Astrocyte (in vitro differentiated cells and primary cell): ENCODE measurements at regions not wholly inside any gene's neighbourhood (a gene's known extent, or its start where the extent isn't known, plus 50 kb on each side); places are given as distances from the start of the nearest gene placed in this dataset.
"Not testable (repeated sequence)": the region's sequence is repeated elsewhere in the genome, so short reads cannot be mapped to it uniquely, and the experiment has no call there.

Experiments used
- DNase-seq: peaks from one replicate; pipeline ENCODE4 v3.0.0-alpha.2; 2010; ENCODE audit warnings: low read depth
- FAIRE-seq: peaks from 2 replicates; lab custom pipeline; 2011; peaks lifted over from hg19 to GRCh38; lab: Jason Lieb, UNC
- H2AFZ ChIP-seq: 2 replicates; pipeline ENCODE4 v1.6.0; 2012; ENCODE audit warnings: low read depth, low read length, inconsistent platforms
- H3K27ac ChIP-seq: 2 replicates; pipeline ENCODE4 v1.5.1; 2011; ENCODE audit warnings: low read depth, low read length, inconsistent platforms
- H3K27me3 ChIP-seq: 2 replicates; pipeline ENCODE4 v1.6.0; 2011; ENCODE audit warnings: low read length, inconsistent platforms; ENCODE audit not compliant: insufficient read depth
- H3K36me3 ChIP-seq: 2 replicates; pipeline ENCODE4 v1.5.1; 2011; ENCODE audit warnings: low read length, inconsistent platforms; ENCODE audit not compliant: insufficient read depth
- H3K4me1 ChIP-seq: 2 replicates; pipeline ENCODE4 v1.5.1; 2011; ENCODE audit warnings: low read length, inconsistent platforms; ENCODE audit not compliant: insufficient read depth
- H3K4me2 ChIP-seq: 2 replicates; pipeline ENCODE4 v1.6.0; 2012; ENCODE audit warnings: low read length, inconsistent platforms
- H3K4me3 ChIP-seq: 2 replicates; pipeline ENCODE4 v1.5.1; 2011; ENCODE audit warnings: low read depth, mild to moderate bottlenecking, low read length, inconsistent platforms; ENCODE audit not compliant: insufficient read depth
- H3K79me2 ChIP-seq: 2 replicates; pipeline ENCODE4 v1.6.0; 2012; ENCODE audit warnings: mild to moderate bottlenecking, low read length, inconsistent platforms; ENCODE audit not compliant: insufficient read depth
- H3K9ac ChIP-seq: 2 replicates; pipeline ENCODE4 v1.6.0; 2012; ENCODE audit warnings: mild to moderate bottlenecking, low read length, inconsistent platforms
- H3K9me3 ChIP-seq: 2 replicates; pipeline ENCODE4 v1.5.1; 2012; ENCODE audit warnings: low read depth, mild to moderate bottlenecking, low read length, inconsistent platforms; ENCODE audit not compliant: insufficient read depth
- H4K20me1 ChIP-seq: 2 replicates; pipeline ENCODE4 v1.6.0; 2012; ENCODE audit warnings: low read length, inconsistent platforms; ENCODE audit not compliant: insufficient read depth
- H3K27ac Mint-ChIP-seq: one replicate; pipeline ENCODE4 v1.8.0; 2021; ENCODE audit warnings: mild to moderate bottlenecking, mixed read lengths; ENCODE audit not compliant: unreplicated experiment
- H3K27me3 Mint-ChIP-seq: one replicate; pipeline ENCODE4 v1.8.0; 2021; ENCODE audit warnings: low read depth, mixed read lengths; ENCODE audit not compliant: unreplicated experiment
- H3K36me3 Mint-ChIP-seq: one replicate; pipeline ENCODE4 v1.8.0; 2021; ENCODE audit warnings: low read depth, mixed read lengths; ENCODE audit not compliant: unreplicated experiment
- H3K4me1 Mint-ChIP-seq: one replicate; pipeline ENCODE4 v1.8.0; 2021; ENCODE audit warnings: low read depth, mixed read lengths; ENCODE audit not compliant: unreplicated experiment
- H3K4me3 Mint-ChIP-seq: one replicate; pipeline ENCODE4 v1.8.0; 2021; ENCODE audit warnings: mild to moderate bottlenecking, moderate library complexity, mixed read lengths; ENCODE audit not compliant: unreplicated experiment
- H3K9me3 Mint-ChIP-seq: one replicate; pipeline ENCODE4 v1.8.0; 2021; ENCODE audit warnings: mild to moderate bottlenecking, mixed read lengths; ENCODE audit not compliant: unreplicated experiment
- EZH2 ChIP-seq: IDR thresholded peaks from 2 replicates; pipeline ENCODE4 v1.6.1; 2012; ENCODE audit warnings: mild to moderate bottlenecking, low read length, inconsistent platforms; ENCODE audit not compliant: insufficient read depth
- TF ChIP-seq, protein P1 (sequence below): IDR thresholded peaks from 2 replicates; pipeline ENCODE4 v1.5.1; 2011; ENCODE audit warnings: low read depth, mild to moderate bottlenecking, inconsistent platforms, low read length, moderate library complexity; ENCODE audit not compliant: insufficient read depth

DNA sequence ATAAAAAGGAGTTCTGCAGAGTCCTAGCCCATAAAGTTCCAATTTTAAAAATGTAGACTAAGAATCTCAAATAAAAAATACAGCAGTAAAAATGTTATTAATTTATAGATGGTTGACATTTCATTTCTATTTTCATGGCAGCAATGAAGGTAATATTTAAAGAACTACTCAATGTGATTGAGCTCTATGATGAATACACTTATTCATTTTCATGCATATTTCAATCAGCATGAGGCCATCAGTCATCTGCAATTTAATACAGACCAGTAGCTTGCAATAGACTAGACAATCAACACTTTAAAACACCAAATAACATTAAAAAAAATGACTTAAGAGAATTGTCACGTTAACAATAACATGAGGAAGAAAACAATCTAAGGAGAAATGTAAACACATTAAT is 1295.8 kb upstream of the ALCAM start:
- no peaks in the 10 kb centered on the region for H3K27me3 Mint-ChIP-seq
- Histone ChIP-seq H3K4me3 (no peak overlapping the region), H3K9me3 (no peaks in the 10 kb centered on the region), H3K4me2 (no peak overlapping the region), H4K20me1 (no peaks in the 10 kb centered on the region), H3K36me3 (no peaks in the 10 kb centered on the region), H3K27me3 (no peaks in the 10 kb centered on the region), H3K4me1 (no peaks in the 10 kb centered on the region), H3K9ac (no peak overlapping the region), H3K79me2 (no peaks in the 10 kb centered on the region), H3K27ac (no peak overlapping the region), H2AFZ (no peak overlapping the region)
- no peak overlapping the region for H3K4me3 Mint-ChIP-seq
- TF ChIP-seq EZH2: no peak
- TF ChIP-seq, protein P1, sequence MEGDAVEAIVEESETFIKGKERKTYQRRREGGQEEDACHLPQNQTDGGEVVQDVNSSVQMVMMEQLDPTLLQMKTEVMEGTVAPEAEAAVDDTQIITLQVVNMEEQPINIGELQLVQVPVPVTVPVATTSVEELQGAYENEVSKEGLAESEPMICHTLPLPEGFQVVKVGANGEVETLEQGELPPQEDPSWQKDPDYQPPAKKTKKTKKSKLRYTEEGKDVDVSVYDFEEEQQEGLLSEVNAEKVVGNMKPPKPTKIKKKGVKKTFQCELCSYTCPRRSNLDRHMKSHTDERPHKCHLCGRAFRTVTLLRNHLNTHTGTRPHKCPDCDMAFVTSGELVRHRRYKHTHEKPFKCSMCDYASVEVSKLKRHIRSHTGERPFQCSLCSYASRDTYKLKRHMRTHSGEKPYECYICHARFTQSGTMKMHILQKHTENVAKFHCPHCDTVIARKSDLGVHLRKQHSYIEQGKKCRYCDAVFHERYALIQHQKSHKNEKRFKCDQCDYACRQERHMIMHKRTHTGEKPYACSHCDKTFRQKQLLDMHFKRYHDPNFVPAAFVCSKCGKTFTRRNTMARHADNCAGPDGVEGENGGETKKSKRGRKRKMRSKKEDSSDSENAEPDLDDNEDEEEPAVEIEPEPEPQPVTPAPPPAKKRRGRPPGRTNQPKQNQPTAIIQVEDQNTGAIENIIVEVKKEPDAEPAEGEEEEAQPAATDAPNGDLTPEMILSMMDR: no peak
- FAIRE-seq: no peak
- H3K36me3 Mint-ChIP-seq: no peaks in the 10 kb centered on the region
- H3K27ac Mint-ChIP-seq: no peak overlapping the region
- peaks cover 21% of the 10 kb centered on the region for H3K4me1 Mint-ChIP-seq
- H3K9me3 Mint-ChIP-seq: no peaks in the 10 kb centered on the region
- DNase-seq: no peak

DNA sequence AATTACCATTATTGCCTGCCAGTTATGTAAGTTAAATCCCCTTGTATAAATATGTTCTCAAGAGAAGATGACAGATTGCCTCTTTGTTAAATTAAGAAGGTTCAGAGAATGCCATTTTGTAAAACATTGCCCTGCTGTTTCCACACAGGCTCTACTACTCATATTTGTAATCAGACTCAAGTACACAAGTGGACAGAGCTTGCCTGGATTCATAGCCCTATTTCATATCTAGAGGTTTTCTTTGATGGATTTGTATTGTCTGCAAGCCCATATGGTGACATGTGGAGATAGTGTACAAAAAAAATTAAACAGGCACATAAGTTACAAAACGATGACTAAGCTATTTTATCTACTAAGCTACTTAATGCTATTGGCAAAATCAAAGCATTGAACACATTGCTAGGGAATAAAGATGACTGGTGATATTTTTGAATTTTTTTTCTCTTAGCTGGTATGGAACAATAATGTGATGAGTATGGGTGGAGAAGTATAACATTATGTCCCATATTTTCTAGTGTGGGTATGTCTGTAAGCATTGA is 1286.6 kb upstream of the ALCAM start:
- H3K4me1 Mint-ChIP-seq: no peaks in the 10 kb centered on the region
- H3K4me1 ChIP-seq: no peaks in the 10 kb centered on the region
- no peak overlapping the region for H3K9ac ChIP-seq
- H3K36me3 ChIP-seq: no peaks in the 10 kb centered on the region
- DNase-seq: no peak
- no peaks in the 10 kb centered on the region for H3K36me3 Mint-ChIP-seq
- no peak overlapping the region for H3K4me2 ChIP-seq
- H3K27ac Mint-ChIP-seq: no peak overlapping the region
- no peak overlapping the region for H2AFZ ChIP-seq
- H3K27me3 Mint-ChIP-seq: no peaks in the 10 kb centered on the region
- H4K20me1 ChIP-seq: no peaks in the 10 kb centered on the region
- no peaks in the 10 kb centered on the region for H3K9me3 ChIP-seq
- H3K4me3 ChIP-seq: no peak overlapping the region
- no peak for FAIRE-seq
- no peaks in the 10 kb centered on the region for H3K27me3 ChIP-seq
- H3K27ac ChIP-seq: no peak overlapping the region
- H3K79me2 ChIP-seq: no peaks in the 10 kb centered on the region
- TF ChIP-seq, protein P1: no peak
- no peak for TF ChIP-seq EZH2
- no peak overlapping the region for H3K4me3 Mint-ChIP-seq
- H3K9me3 Mint-ChIP-seq: peaks cover 3% of the 10 kb centered on the region

DNA sequence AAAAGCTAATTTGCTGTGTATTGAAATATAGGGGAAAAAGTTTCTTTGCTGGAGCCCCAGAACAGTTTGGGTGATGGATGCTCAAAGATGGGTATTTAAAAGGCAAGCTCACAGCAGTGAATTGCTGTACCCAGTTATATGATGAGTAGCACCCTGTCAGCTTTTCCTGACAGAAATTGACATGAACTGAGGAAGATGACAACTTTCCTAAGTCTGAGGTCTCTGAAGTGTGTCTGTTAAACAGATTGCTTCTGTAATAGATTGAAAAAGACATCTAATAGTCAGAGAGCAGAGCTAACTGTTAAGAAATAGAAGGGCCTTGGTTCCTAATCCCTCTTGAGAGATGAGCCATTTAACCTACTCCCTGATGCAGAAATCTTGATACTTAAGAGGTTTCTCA is 1278.0 kb upstream of the ALCAM start:
- Mint-ChIP-seq H3K27me3 (no peaks in the 10 kb centered on the region), H3K9me3 (peaks cover 7% of the 10 kb centered on the region), H3K36me3 (no peaks in the 10 kb centered on the region), H3K4me1 (no peaks in the 10 kb centered on the region), H3K27ac (no peak overlapping the region), H3K4me3 (no peak overlapping the region)
- Histone ChIP-seq H4K20me1 (no peaks in the 10 kb centered on the region), H3K4me2 (no peak overlapping the region), H3K9me3 (no peaks in the 10 kb centered on the region), H3K27ac (no peak overlapping the region), H3K27me3 (no peaks in the 10 kb centered on the region), H3K36me3 (no peaks in the 10 kb centered on the region), H3K4me3 (no peak overlapping the region), H3K4me1 (no peaks in the 10 kb centered on the region), H3K79me2 (no peaks in the 10 kb centered on the region), H2AFZ (no peak overlapping the region), H3K9ac (no peak overlapping the region)
- FAIRE-seq: no peak
- no peak for DNase-seq
- TF ChIP-seq EZH2: no peak
- TF ChIP-seq, protein P1: no peak

DNA sequence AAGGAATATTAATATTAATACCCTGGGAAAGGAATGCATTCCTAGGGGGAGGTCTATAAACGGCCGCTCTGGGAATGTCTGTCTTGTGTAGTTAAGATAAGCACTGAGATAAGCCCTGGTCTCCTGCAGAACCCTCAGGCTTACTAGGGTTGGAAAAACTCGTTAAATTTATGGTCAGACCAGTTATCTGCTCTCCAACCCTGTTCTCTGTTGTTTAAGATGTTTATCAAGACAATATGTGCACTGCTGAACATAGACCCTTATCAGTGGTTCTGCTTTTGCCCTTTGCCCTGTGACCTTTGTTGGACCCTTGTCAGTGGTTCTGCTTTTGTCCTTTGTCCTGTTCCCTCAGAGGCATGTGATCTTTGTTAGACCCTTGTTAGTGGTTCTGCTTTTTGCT is 1276.7 kb upstream of the ALCAM start:
- H3K36me3 Mint-ChIP-seq, H2AFZ ChIP-seq, H3K9me3 ChIP-seq, H3K27me3 ChIP-seq, H3K36me3 ChIP-seq, DNase-seq, H3K4me1 ChIP-seq, H3K27ac Mint-ChIP-seq, H3K9me3 Mint-ChIP-seq, H3K9ac ChIP-seq, FAIRE-seq, H3K4me2 ChIP-seq, H4K20me1 ChIP-seq, H3K4me3 ChIP-seq, H3K4me3 Mint-ChIP-seq, H3K27me3 Mint-ChIP-seq, H3K4me1 Mint-ChIP-seq, H3K27ac ChIP-seq, H3K79me2 ChIP-seq: not testable (repeated sequence)
